ENCODE measurements at regions not wholly inside any gene's neighbourhood (a gene's known extent, or its start where the extent isn't known, plus 50 kb on each side); places are given as distances from the start of the nearest gene placed in this dataset.
"Not testable (repeated sequence)": the region's sequence is repeated elsewhere in the genome, so short reads cannot be mapped to it uniquely, and the experiment has no call there.

GRCh38 chr3:176120507-176120906 is 1076.8 kb downstream of the TBL1XR1 start:
- Histone ChIP-seq H3K4me3 (ENCODE audit: control insufficient read depth in 1 of 7, extremely low read depth in 1 of 7, insufficient read depth in 4 of 7, low read depth in 2 of 7, low read length in 6 of 7) (no peak overlapping the region), H3K27ac (ENCODE audit: insufficient read depth in 1 of 2, low read depth in 1 of 2, low read length in 2 of 2, poor library complexity in 1 of 2, severe bottlenecking in 2 of 2) (no peak overlapping the region), H3K27me3 (replicated peaks in 2 of 5; ENCODE audit: control insufficient read depth in 4 of 5, insufficient read depth in 5 of 5, low read length in 4 of 5) (no peaks in the 10 kb centered on the region), H3K4me1 (ENCODE audit: control extremely low read depth in 1 of 4, control insufficient read depth in 4 of 4, insufficient read depth in 4 of 4, low read length in 3 of 4) (no peaks in the 10 kb centered on the region), H3K36me3 (ENCODE audit: control insufficient read depth in 4 of 4, insufficient read depth in 4 of 4, low read length in 3 of 4) (no peaks in the 10 kb centered on the region), H3K9me3 (ENCODE audit: control extremely low read depth in 1 of 5, control insufficient read depth in 4 of 5, insufficient read depth in 2 of 5, low read depth in 1 of 5, low read length in 4 of 5) (peaks cover 0 to 2% (median 0%) of the 10 kb centered on the region in 5 experiments)
- ChIA-PET CTCF (no interaction called here), POLR2A (no interaction called here)
- DNase-seq: no peak
- 80% methylated on average over 1 of the region's 2 CpGs for WGBS (ENCODE audit: insufficient coverage)

- DNase-seq: no peak
- no peaks in the 10 kb centered on the region for H3K27me3 ChIP-seq (replicated peaks in 2 of 5; ENCODE audit: control insufficient read depth in 4 of 5, insufficient read depth in 5 of 5, low read length in 4 of 5)
- peaks cover 0 to 2% (median 0%) of the 10 kb centered on the region in 5 experiments for H3K9me3 ChIP-seq (ENCODE audit: control extremely low read depth in 1 of 5, control insufficient read depth in 4 of 5, insufficient read depth in 2 of 5, low read depth in 1 of 5, low read length in 4 of 5)
- WGBS (ENCODE audit: insufficient coverage): 90% methylated on average over 5 of the region's 6 CpGs
- no peaks in the 10 kb centered on the region for H3K36me3 ChIP-seq (ENCODE audit: control insufficient read depth in 4 of 4, insufficient read depth in 4 of 4, low read length in 3 of 4)
- POLR2A ChIA-PET: interaction anchor here (0.6 kb wide), 1 partner anchor 11 kb away, joined by 3 read pairs; no protein-coding TSS in a partner anchor
- CTCF ChIA-PET: no interaction called here
- no peaks in the 10 kb centered on the region for H3K4me1 ChIP-seq (ENCODE audit: control extremely low read depth in 1 of 4, control insufficient read depth in 4 of 4, insufficient read depth in 4 of 4, low read length in 3 of 4)
- no peak overlapping the region for H3K4me3 ChIP-seq (ENCODE audit: control insufficient read depth in 1 of 7, extremely low read depth in 1 of 7, insufficient read depth in 4 of 7, low read depth in 2 of 7, low read length in 6 of 7)
- no peak overlapping the region for H3K27ac ChIP-seq (ENCODE audit: insufficient read depth in 1 of 2, low read depth in 1 of 2, low read length in 2 of 2, poor library complexity in 1 of 2, severe bottlenecking in 2 of 2)
Observed at GRCh38 chr3:176119826-176120225, 1077.5 kb downstream of the TBL1XR1 start.

GRCh38 chr3:176106380-176106779 is 1090.9 kb downstream of the TBL1XR1 start:
- POLR2A ChIA-PET: interaction anchor here (0.6 kb wide), 1 partner anchor 420 kb away, joined by 4 read pairs; no protein-coding TSS in a partner anchor
- no peak for DNase-seq
- Histone ChIP-seq H3K36me3 (ENCODE audit: control insufficient read depth in 4 of 4, insufficient read depth in 4 of 4, low read length in 3 of 4) (no peaks in the 10 kb centered on the region), H3K4me3 (ENCODE audit: control insufficient read depth in 1 of 7, extremely low read depth in 1 of 7, insufficient read depth in 4 of 7, low read depth in 2 of 7, low read length in 6 of 7) (no peak overlapping the region), H3K27ac (ENCODE audit: insufficient read depth in 1 of 2, low read depth in 1 of 2, low read length in 2 of 2, poor library complexity in 1 of 2, severe bottlenecking in 2 of 2) (no peak overlapping the region), H3K4me1 (ENCODE audit: control extremely low read depth in 1 of 4, control insufficient read depth in 4 of 4, insufficient read depth in 4 of 4, low read length in 3 of 4) (no peaks in the 10 kb centered on the region), H3K27me3 (replicated peaks in 2 of 5; ENCODE audit: control insufficient read depth in 4 of 5, insufficient read depth in 5 of 5, low read length in 4 of 5) (no peaks in the 10 kb centered on the region), H3K9me3 (ENCODE audit: control extremely low read depth in 1 of 5, control insufficient read depth in 4 of 5, insufficient read depth in 2 of 5, low read depth in 1 of 5, low read length in 4 of 5) (peaks cover 0 to 1% (median 0%) of the 10 kb centered on the region in 5 experiments)
- CTCF ChIA-PET: no interaction called here
- 100% methylated on average over 1 of the region's 2 CpGs for WGBS (ENCODE audit: insufficient coverage)

- no peaks in the 10 kb centered on the region for H3K4me1 ChIP-seq (ENCODE audit: control extremely low read depth in 1 of 4, control insufficient read depth in 4 of 4, insufficient read depth in 4 of 4, low read length in 3 of 4)
- no peaks in the 10 kb centered on the region for H3K27me3 ChIP-seq (replicated peaks in 2 of 5; ENCODE audit: control insufficient read depth in 4 of 5, insufficient read depth in 5 of 5, low read length in 4 of 5)
- ChIA-PET POLR2A (no interaction called here), CTCF (interaction anchor here (0.9 kb wide), 1 partner anchor 84 kb away, joined by 3 read pairs; no protein-coding TSS in a partner anchor)
- no peak overlapping the region for H3K4me3 ChIP-seq (ENCODE audit: control insufficient read depth in 1 of 7, extremely low read depth in 1 of 7, insufficient read depth in 4 of 7, low read depth in 2 of 7, low read length in 6 of 7)
- DNase-seq: no peak
- H3K9me3 ChIP-seq (ENCODE audit: control extremely low read depth in 1 of 5, control insufficient read depth in 4 of 5, insufficient read depth in 2 of 5, low read depth in 1 of 5, low read length in 4 of 5): peaks cover 0 to 1% (median 0%) of the 10 kb centered on the region in 5 experiments
- H3K36me3 ChIP-seq (ENCODE audit: control insufficient read depth in 4 of 4, insufficient read depth in 4 of 4, low read length in 3 of 4): no peaks in the 10 kb centered on the region
- H3K27ac ChIP-seq (ENCODE audit: insufficient read depth in 1 of 2, low read depth in 1 of 2, low read length in 2 of 2, poor library complexity in 1 of 2, severe bottlenecking in 2 of 2): no peak overlapping the region
Observed at GRCh38 chr3:176097027-176097426, 1100.3 kb downstream of the TBL1XR1 start.

GRCh38 chr3:176093892-176094291 is 1103.4 kb downstream of the TBL1XR1 start:
- H3K27ac ChIP-seq (ENCODE audit: insufficient read depth in 1 of 2, low read depth in 1 of 2, low read length in 2 of 2, poor library complexity in 1 of 2, severe bottlenecking in 2 of 2); CTCF ChIA-PET; DNase-seq; H3K27me3 ChIP-seq (replicated peaks in 2 of 5; ENCODE audit: control insufficient read depth in 4 of 5, insufficient read depth in 5 of 5, low read length in 4 of 5); H3K36me3 ChIP-seq (ENCODE audit: control insufficient read depth in 4 of 4, insufficient read depth in 4 of 4, low read length in 3 of 4); H3K4me1 ChIP-seq (ENCODE audit: control extremely low read depth in 1 of 4, control insufficient read depth in 4 of 4, insufficient read depth in 4 of 4, low read length in 3 of 4); H3K4me3 ChIP-seq (ENCODE audit: control insufficient read depth in 1 of 7, extremely low read depth in 1 of 7, insufficient read depth in 4 of 7, low read depth in 2 of 7, low read length in 6 of 7); H3K9me3 ChIP-seq (ENCODE audit: control extremely low read depth in 1 of 5, control insufficient read depth in 4 of 5, insufficient read depth in 2 of 5, low read depth in 1 of 5, low read length in 4 of 5); POLR2A ChIA-PET: not testable (repeated sequence)
- 80% methylated on average over 1 of the region's 1 CpG for WGBS (ENCODE audit: insufficient coverage)

GRCh38 chr3:176090727-176091126 is 1106.6 kb downstream of the TBL1XR1 start:
- WGBS (ENCODE audit: insufficient coverage): 70% methylated on average over 3 of the region's 3 CpGs
- H3K9me3 ChIP-seq (ENCODE audit: control extremely low read depth in 1 of 5, control insufficient read depth in 4 of 5, insufficient read depth in 2 of 5, low read depth in 1 of 5, low read length in 4 of 5): no peaks in the 10 kb centered on the region
- no peaks in the 10 kb centered on the region for H3K4me1 ChIP-seq (ENCODE audit: control extremely low read depth in 1 of 4, control insufficient read depth in 4 of 4, insufficient read depth in 4 of 4, low read length in 3 of 4)
- DNase-seq: no peak
- CTCF ChIA-PET: no interaction called here
- no peaks in the 10 kb centered on the region for H3K36me3 ChIP-seq (ENCODE audit: control insufficient read depth in 4 of 4, insufficient read depth in 4 of 4, low read length in 3 of 4)
- H3K4me3 ChIP-seq (ENCODE audit: control insufficient read depth in 1 of 7, extremely low read depth in 1 of 7, insufficient read depth in 4 of 7, low read depth in 2 of 7, low read length in 6 of 7): no peak overlapping the region
- POLR2A ChIA-PET: no interaction called here
- H3K27me3 ChIP-seq (replicated peaks in 2 of 5; ENCODE audit: control insufficient read depth in 4 of 5, insufficient read depth in 5 of 5, low read length in 4 of 5): no peaks in the 10 kb centered on the region
- H3K27ac ChIP-seq (ENCODE audit: insufficient read depth in 1 of 2, low read depth in 1 of 2, low read length in 2 of 2, poor library complexity in 1 of 2, severe bottlenecking in 2 of 2): no peak overlapping the region

- ChIA-PET POLR2A (no interaction called here), CTCF (no interaction called here)
- no peaks in the 10 kb centered on the region for H3K9me3 ChIP-seq (ENCODE audit: control extremely low read depth in 1 of 5, control insufficient read depth in 4 of 5, insufficient read depth in 2 of 5, low read depth in 1 of 5, low read length in 4 of 5)
- no peak for DNase-seq
- H3K4me1 ChIP-seq (ENCODE audit: control extremely low read depth in 1 of 4, control insufficient read depth in 4 of 4, insufficient read depth in 4 of 4, low read length in 3 of 4): no peaks in the 10 kb centered on the region
- H3K27ac ChIP-seq (ENCODE audit: insufficient read depth in 1 of 2, low read depth in 1 of 2, low read length in 2 of 2, poor library complexity in 1 of 2, severe bottlenecking in 2 of 2): no peak overlapping the region
- H3K27me3 ChIP-seq (replicated peaks in 2 of 5; ENCODE audit: control insufficient read depth in 4 of 5, insufficient read depth in 5 of 5, low read length in 4 of 5): no peaks in the 10 kb centered on the region
- no peak overlapping the region for H3K4me3 ChIP-seq (ENCODE audit: control insufficient read depth in 1 of 7, extremely low read depth in 1 of 7, insufficient read depth in 4 of 7, low read depth in 2 of 7, low read length in 6 of 7)
- no CpG with 5 or more reads among the region's 3 CpGs for WGBS (ENCODE audit: insufficient coverage)
- no peaks in the 10 kb centered on the region for H3K36me3 ChIP-seq (ENCODE audit: control insufficient read depth in 4 of 4, insufficient read depth in 4 of 4, low read length in 3 of 4)
Observed at GRCh38 chr3:176088962-176089383, 1108.3 kb downstream of the TBL1XR1 start.
